ENCODE measurements at regions not wholly inside any gene's neighbourhood (a gene's known extent, or its start where the extent isn't known, plus 50 kb on each side); places are given as distances from the start of the nearest gene placed in this dataset.

DNA sequence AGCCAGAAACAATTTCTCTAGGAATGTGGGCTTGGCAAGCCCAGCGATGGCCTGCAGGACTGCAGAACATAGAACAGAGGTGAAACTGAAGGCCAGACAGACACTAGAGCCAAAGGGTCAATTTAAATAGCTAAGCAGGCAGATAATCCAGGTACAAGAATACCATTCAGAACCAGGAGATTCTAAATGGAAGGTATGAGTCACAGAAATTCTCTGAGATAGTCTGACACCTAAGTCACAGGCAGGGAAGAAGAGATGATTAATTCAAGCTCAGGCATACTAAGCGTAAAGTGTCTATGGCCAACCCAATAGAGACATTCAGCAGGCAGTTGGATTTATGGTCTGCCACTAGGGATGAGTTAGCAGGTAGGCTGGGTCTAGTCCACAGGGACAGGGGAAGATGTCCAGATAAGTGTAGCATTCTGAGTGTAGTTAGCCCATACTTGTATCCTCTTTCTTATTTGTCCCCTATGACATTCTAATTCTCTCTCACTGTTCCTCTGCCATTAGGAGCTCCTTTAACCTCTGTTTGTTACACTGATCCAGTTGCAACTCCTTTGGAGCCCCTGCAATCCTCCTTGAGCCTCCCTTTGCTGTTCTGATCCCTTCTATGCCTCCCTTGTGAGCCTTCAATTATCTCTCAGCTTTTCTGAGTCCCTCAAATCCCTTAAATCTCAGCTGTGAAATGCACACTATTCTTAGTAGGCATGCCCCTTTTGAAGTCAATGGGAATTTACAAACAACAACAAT lies 383.8 kb downstream of the LMO4 start:
- TF ChIP-seq POLR2A (IDR thresholded peaks at IDR 0.05) (no peak), POLR2AphosphoS5 (IDR thresholded peaks at IDR 0.05; ENCODE audit: insufficient read depth in 1 of 2, low read depth in 1 of 2) (peak in 1 of 2 donors; percentile 16)
- TF ChIP-seq, protein P1, sequence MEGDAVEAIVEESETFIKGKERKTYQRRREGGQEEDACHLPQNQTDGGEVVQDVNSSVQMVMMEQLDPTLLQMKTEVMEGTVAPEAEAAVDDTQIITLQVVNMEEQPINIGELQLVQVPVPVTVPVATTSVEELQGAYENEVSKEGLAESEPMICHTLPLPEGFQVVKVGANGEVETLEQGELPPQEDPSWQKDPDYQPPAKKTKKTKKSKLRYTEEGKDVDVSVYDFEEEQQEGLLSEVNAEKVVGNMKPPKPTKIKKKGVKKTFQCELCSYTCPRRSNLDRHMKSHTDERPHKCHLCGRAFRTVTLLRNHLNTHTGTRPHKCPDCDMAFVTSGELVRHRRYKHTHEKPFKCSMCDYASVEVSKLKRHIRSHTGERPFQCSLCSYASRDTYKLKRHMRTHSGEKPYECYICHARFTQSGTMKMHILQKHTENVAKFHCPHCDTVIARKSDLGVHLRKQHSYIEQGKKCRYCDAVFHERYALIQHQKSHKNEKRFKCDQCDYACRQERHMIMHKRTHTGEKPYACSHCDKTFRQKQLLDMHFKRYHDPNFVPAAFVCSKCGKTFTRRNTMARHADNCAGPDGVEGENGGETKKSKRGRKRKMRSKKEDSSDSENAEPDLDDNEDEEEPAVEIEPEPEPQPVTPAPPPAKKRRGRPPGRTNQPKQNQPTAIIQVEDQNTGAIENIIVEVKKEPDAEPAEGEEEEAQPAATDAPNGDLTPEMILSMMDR (IDR thresholded peaks at IDR 0.05) = no peak
